SU-DHL-6 (cell line): ENCODE measurements at regions not wholly inside any gene's neighbourhood (a gene's known extent, or its start where the extent isn't known, plus 50 kb on each side); places are given as distances from the start of the nearest gene placed in this dataset.

Experiments used
- CTCF ChIP-seq: fragments of 200-600 bp; sonication (generic); IDR thresholded peaks from one replicate; pipeline ENCODE4 v1.5.1; 2017; ENCODE audit warnings: antibody characterized with exemption, mild to moderate bottlenecking, low read length, moderate library complexity; ENCODE audit not compliant: insufficient read depth, poor library complexity, severe bottlenecking
- EZH2phosphoT487 ChIP-seq: fragments of 200-600 bp; sonication (generic), shearing (Covaris generic); conservative IDR thresholded peaks from 2 replicates; pipeline ENCODE4 v1.6.1; 2018; ENCODE audit warnings: mild to moderate bottlenecking, antibody characterized with exemption, low read length, moderate library complexity, mixed read lengths

- TF ChIP-seq CTCF (no peak), EZH2phosphoT487 (no peak)
Observed at GRCh38 chr2:234415706-234416105, 81.2 kb downstream of the ARL4C start.
